ENCODE measurements at regions not wholly inside any gene's neighbourhood (a gene's known extent, or its start where the extent isn't known, plus 50 kb on each side); places are given as distances from the start of the nearest gene placed in this dataset.
A peak's percentile ranks its signal among the peaks of the same experiment; 100 is the strongest.

DNA sequence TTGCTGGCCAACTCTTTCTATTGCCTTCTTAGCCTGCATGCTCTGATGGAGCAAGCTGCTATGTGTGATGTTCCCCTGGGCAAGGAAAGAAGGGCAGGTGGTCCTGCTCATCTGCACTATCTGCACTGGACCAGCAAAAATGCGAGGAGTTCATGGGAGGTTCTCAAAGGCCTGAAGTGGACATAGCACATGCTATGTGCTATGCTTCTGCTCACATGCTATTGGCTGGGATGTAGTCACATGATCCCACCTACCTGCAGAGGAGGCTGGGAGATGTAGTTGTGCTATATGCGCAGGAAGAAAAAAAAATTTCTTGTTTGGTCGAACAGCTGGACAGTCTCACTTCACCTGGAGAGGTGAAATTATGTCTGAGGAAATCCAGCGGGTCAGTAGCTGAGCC lies 587.7 kb downstream of the MATN1 start:
- Histone ChIP-seq H3K36me3 (ENCODE audit: control insufficient read depth in 1 of 2, insufficient read depth in 2 of 2, low read length in 2 of 2) (no peaks in the 10 kb centered on the region), H4K20me1 (ENCODE audit: insufficient read depth) (no peaks in the 10 kb centered on the region), H3K4me3 (replicated peaks in 1 of 2; ENCODE audit: low read depth in 1 of 2, low read length in 2 of 2) (no peak overlapping the region), H3K4me2 (ENCODE audit: low read length) (no peak overlapping the region), H3K79me2 (ENCODE audit: insufficient read depth, low read length) (no peaks in the 10 kb centered on the region), H3K27ac (ENCODE audit: low read depth, low read length) (no peak overlapping the region), H3K9me3 (ENCODE audit: control insufficient read depth in 1 of 2, insufficient read depth in 1 of 2, low read depth in 1 of 2, low read length in 2 of 2) (no peaks in the 10 kb centered on the region), H3K27me3 (ENCODE audit: insufficient read depth, low read length) (no peaks in the 10 kb centered on the region), H3K9me2 (ENCODE audit: insufficient read depth) (no peaks in the 10 kb centered on the region), H3K4me1 (ENCODE audit: control insufficient read depth in 1 of 2, insufficient read depth in 2 of 2, low read length in 2 of 2) (no peaks in the 10 kb centered on the region), H3K9ac (ENCODE audit: low read length) (no peak overlapping the region), H2AFZ (ENCODE audit: low read depth, low read length, poor library complexity, severe bottlenecking) (no peak overlapping the region)
- TF ChIP-seq, protein P1, sequence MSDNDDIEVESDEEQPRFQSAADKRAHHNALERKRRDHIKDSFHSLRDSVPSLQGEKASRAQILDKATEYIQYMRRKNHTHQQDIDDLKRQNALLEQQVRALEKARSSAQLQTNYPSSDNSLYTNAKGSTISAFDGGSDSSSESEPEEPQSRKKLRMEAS (IDR thresholded peaks at IDR 0.05): peak; percentile 74
- no peak for TF ChIP-seq CTCF (IDR thresholded peaks at IDR 0.05 in 2 of 3, conservative IDR thresholded peaks at IDR 0.05 in 1 of 3; ENCODE audit: borderline replicate concordance in 1 of 3, insufficient read depth in 1 of 3, low read depth in 2 of 3, low read length in 2 of 3)
- no peak for TF ChIP-seq POLR2A (IDR thresholded peaks at IDR 0.05; ENCODE audit: borderline replicate concordance, extremely low read depth, insufficient read depth, insufficient read length)
- POLR2A ChIA-PET: no interaction called here
- DNase-seq (ENCODE audit: low read depth, low spot score) (no peak), ATAC-seq (peak; percentile 77)
- intact Hi-C loops (cut with micrococcal nuclease): no loop called here
- RAD21 ChIA-PET (ENCODE audit: low non-redundant PET in 1 of 2, low total read pairs in 2 of 2, uncharacterized antibody in 2 of 2, unreplicated experiment in 2 of 2): no interaction called here
- BruUV-seq (replicated peaks): no TSS peak
- CTCF ChIA-PET: no interaction called here

DNA sequence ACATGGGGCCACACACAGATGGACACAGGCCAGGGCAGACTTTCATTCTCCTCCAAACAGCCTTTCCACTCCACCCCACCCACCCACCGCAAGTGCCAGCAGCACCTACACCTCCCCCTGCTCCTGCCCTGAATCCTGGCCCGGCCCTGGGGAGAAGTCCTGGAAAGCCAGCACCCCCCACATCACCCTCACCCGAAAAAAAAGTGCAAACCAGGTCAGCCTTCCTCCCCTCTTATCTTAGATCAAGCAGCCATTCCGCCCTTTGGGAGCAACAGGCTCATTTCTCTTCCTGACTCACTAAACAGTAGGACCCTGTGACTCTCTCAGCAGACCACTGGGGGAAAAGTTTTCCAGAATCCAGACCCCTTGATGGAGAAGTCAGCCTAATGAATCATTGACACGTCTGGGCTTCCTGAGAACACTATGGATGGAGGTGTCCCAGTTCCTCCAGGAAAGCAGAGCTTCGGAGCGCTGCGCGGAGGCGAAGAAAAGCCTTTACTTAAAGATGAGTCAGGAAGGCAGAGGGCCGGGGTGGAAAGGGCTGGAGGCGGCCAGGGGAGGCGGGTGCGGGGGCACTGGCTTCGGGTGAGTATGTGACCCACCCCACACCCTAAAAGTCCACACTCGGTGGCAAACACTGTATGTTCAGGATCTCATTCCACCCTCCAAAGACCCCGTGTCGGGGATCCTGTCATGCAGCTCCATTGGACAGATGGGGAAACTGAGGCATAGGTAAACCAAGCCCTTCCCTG lies 588.7 kb downstream of the MATN1 start:
- Histone ChIP-seq H3K27ac (ENCODE audit: low read depth, low read length) (no peak overlapping the region), H3K4me2 (ENCODE audit: low read length) (no peak overlapping the region), H3K9ac (ENCODE audit: low read length) (no peak overlapping the region), H3K79me2 (ENCODE audit: insufficient read depth, low read length) (no peaks in the 10 kb centered on the region), H3K4me3 (replicated peaks in 1 of 2; ENCODE audit: low read depth in 1 of 2, low read length in 2 of 2) (no peak overlapping the region), H2AFZ (ENCODE audit: low read depth, low read length, poor library complexity, severe bottlenecking) (no peak overlapping the region), H3K9me2 (ENCODE audit: insufficient read depth) (no peaks in the 10 kb centered on the region), H4K20me1 (ENCODE audit: insufficient read depth) (no peaks in the 10 kb centered on the region), H3K27me3 (ENCODE audit: insufficient read depth, low read length) (no peaks in the 10 kb centered on the region), H3K36me3 (ENCODE audit: control insufficient read depth in 1 of 2, insufficient read depth in 2 of 2, low read length in 2 of 2) (no peaks in the 10 kb centered on the region), H3K9me3 (ENCODE audit: control insufficient read depth in 1 of 2, insufficient read depth in 1 of 2, low read depth in 1 of 2, low read length in 2 of 2) (no peaks in the 10 kb centered on the region), H3K4me1 (ENCODE audit: control insufficient read depth in 1 of 2, insufficient read depth in 2 of 2, low read length in 2 of 2) (no peaks in the 10 kb centered on the region)
- ATAC-seq (no peak), DNase-seq (ENCODE audit: low read depth, low spot score) (no peak)
- ChIA-PET POLR2A (no interaction called here), CTCF (interaction anchor here (1.2 to 1.3 kb wide), 2 partner anchors 23 to 246 kb away, joined by 3 to 6 read pairs; no protein-coding TSS in a partner anchor), RAD21 (ENCODE audit: low non-redundant PET in 1 of 2, low total read pairs in 2 of 2, uncharacterized antibody in 2 of 2, unreplicated experiment in 2 of 2) (interaction anchor here in 1 of 2 experiments (0.8 kb wide), 1 partner anchor 23 kb away, joined by 3 read pairs; no protein-coding TSS in a partner anchor)
- intact Hi-C loops (cut with micrococcal nuclease): no loop called here
- no TSS peak for BruUV-seq (replicated peaks)
- TF ChIP-seq CTCF (IDR thresholded peaks at IDR 0.05 in 2 of 3, conservative IDR thresholded peaks at IDR 0.05 in 1 of 3; ENCODE audit: borderline replicate concordance in 1 of 3, insufficient read depth in 1 of 3, low read depth in 2 of 3, low read length in 2 of 3): no peak
- TF ChIP-seq RAD21 (IDR thresholded peaks at IDR 0.05; ENCODE audit: low read depth): no peak
- TF ChIP-seq ZFX (IDR thresholded peaks at IDR 0.05): no peak
- no peak for TF ChIP-seq POLR2AphosphoS5 (IDR thresholded peaks at IDR 0.05; ENCODE audit: low read depth, low read length)
- no peak for TF ChIP-seq EGR1 (IDR thresholded peaks at IDR 0.05; ENCODE audit: low read depth)
- no peak for TF ChIP-seq SRF (IDR thresholded peaks at IDR 0.05; ENCODE audit: low read depth)
- TF ChIP-seq CEBPB (IDR thresholded peaks at IDR 0.05; ENCODE audit: low read depth): no peak
- TF ChIP-seq EZH2phosphoT487 (IDR thresholded peaks at IDR 0.05; ENCODE audit: borderline replicate concordance): no peak
- no peak for TF ChIP-seq REST (IDR thresholded peaks at IDR 0.05; ENCODE audit: low read depth)

Data from HCT116 (cell line).